HFFc6 (cell line): ENCODE measurements at regions not wholly inside any gene's neighbourhood (a gene's known extent, or its start where the extent isn't known, plus 50 kb on each side); places are given as distances from the start of the nearest gene placed in this dataset.

Experiments
- DNase-seq: peaks from one replicate; pipeline ENCODE4 v3.0.0-alpha.2; 2018
- H3K27ac Mint-ChIP-seq: 2 replicates; pipeline ENCODE4 v1.8.0; 2020; ENCODE audit warnings: mild to moderate bottlenecking, mixed read lengths
- H3K27me3 Mint-ChIP-seq: 2 replicates; pipeline ENCODE4 v1.8.0; 2021; ENCODE audit warnings: mild to moderate bottlenecking, moderate library complexity, mixed read lengths; ENCODE audit not compliant: insufficient read depth
- H3K36me3 Mint-ChIP-seq: 2 replicates; pipeline ENCODE4 v1.8.0; 2021; ENCODE audit warnings: low read depth, mixed read lengths
- H3K4me1 Mint-ChIP-seq: 2 replicates; pipeline ENCODE4 v1.8.0; 2020; ENCODE audit warnings: low read depth, mixed read lengths
- H3K4me3 Mint-ChIP-seq: 2 replicates; pipeline ENCODE4 v1.8.0; 2020; ENCODE audit warnings: mild to moderate bottlenecking, moderate library complexity, mixed read lengths
- H3K9me3 Mint-ChIP-seq: 2 replicates; pipeline ENCODE4 v1.8.0; 2020; ENCODE audit warnings: mild to moderate bottlenecking, mixed read lengths
- CTCF ChIP-seq: fragments of 200-600 bp; sonication (generic); IDR thresholded peaks from 2 replicates; pipeline ENCODE4 v1.5.0; 2021; ENCODE audit warnings: antibody characterized with exemption, mild to moderate bottlenecking

GRCh38 chr4:182169572-182169971, 73.6 kb upstream of the TENM3 start:
- no peaks in the 10 kb centered on the region for H3K9me3 Mint-ChIP-seq
- TF ChIP-seq CTCF = no peak
- H3K36me3 Mint-ChIP-seq = no peaks in the 10 kb centered on the region; the same call in 1 of the 2 replicates
- DNase-seq = no peak
- H3K4me1 Mint-ChIP-seq = peaks cover 7% of the 10 kb centered on the region
- H3K27me3 Mint-ChIP-seq = no peaks in the 10 kb centered on the region
- no peak overlapping the region for H3K4me3 Mint-ChIP-seq
- no peak overlapping the region for H3K27ac Mint-ChIP-seq

GRCh38 chr4:182169987-182170386, 73.2 kb upstream of the TENM3 start:
- Mint-ChIP-seq H3K36me3 (no peaks in the 10 kb centered on the region), H3K9me3 (no peaks in the 10 kb centered on the region)

GRCh38 chr4:182170417-182170935, 72.7 kb upstream of the TENM3 start:
- Mint-ChIP-seq H3K36me3 (no peaks in the 10 kb centered on the region), H3K4me3 (no peak overlapping the region), H3K4me1 (peaks cover 7% of the 10 kb centered on the region), H3K27ac (no peak overlapping the region), H3K9me3 (no peaks in the 10 kb centered on the region), H3K27me3 (no peaks in the 10 kb centered on the region)
- DNase-seq = no peak
- TF ChIP-seq CTCF = no peak

More at GRCh38 chr4:182169987-182170386, 73.2 kb upstream of the TENM3 start:
- H3K4me1 Mint-ChIP-seq = peaks cover 7% of the 10 kb centered on the region
- H3K27ac Mint-ChIP-seq = no peak overlapping the region
- no peak overlapping the region for H3K4me3 Mint-ChIP-seq
- no peaks in the 10 kb centered on the region for H3K27me3 Mint-ChIP-seq
- DNase-seq = no peak
- no peak for TF ChIP-seq CTCF

GRCh38 chr4:182174979-182175378, 68.2 kb upstream of the TENM3 start:
- Mint-ChIP-seq H3K4me3 (no peak overlapping the region), H3K4me1 (peaks cover 29% of the 10 kb centered on the region), H3K9me3 (no peaks in the 10 kb centered on the region), H3K27ac (no peak overlapping the region), H3K27me3 (no peaks in the 10 kb centered on the region), H3K36me3 (no peaks in the 10 kb centered on the region)
- no peak for DNase-seq
- TF ChIP-seq CTCF = no peak

GRCh38 chr4:182175788-182176519, 67.2 kb upstream of the TENM3 start:
- Mint-ChIP-seq H3K4me1 (peaks cover 33% of the 10 kb centered on the region), H3K27me3 (no peaks in the 10 kb centered on the region), H3K36me3 (no peaks in the 10 kb centered on the region), H3K4me3 (no peak overlapping the region), H3K27ac (no peak overlapping the region), H3K9me3 (no peaks in the 10 kb centered on the region)
- TF ChIP-seq CTCF = no peak
- DNase-seq = no peak
